ENCODE measurements at regions not wholly inside any gene's neighbourhood (a gene's known extent, or its start where the extent isn't known, plus 50 kb on each side); places are given as distances from the start of the nearest gene placed in this dataset.

- no peaks in the 10 kb centered on the region for H3K27me3 ChIP-seq (ENCODE audit: insufficient read depth, low read depth)
- no peaks in the 10 kb centered on the region for H3K4me1 ChIP-seq (ENCODE audit: low read depth, poor library complexity, severe bottlenecking)
- no peak overlapping the region for H3K9ac ChIP-seq
- H3K36me3 ChIP-seq (ENCODE audit: insufficient read depth), result no peaks in the 10 kb centered on the region
- H4K20me1 ChIP-seq (ENCODE audit: insufficient read depth), result no peaks in the 10 kb centered on the region
- no peak overlapping the region for H3K4me3 ChIP-seq (IDR thresholded peaks at IDR 0.05; ENCODE audit: insufficient read depth, low read depth, low read length)
- TF ChIP-seq, protein P1, sequence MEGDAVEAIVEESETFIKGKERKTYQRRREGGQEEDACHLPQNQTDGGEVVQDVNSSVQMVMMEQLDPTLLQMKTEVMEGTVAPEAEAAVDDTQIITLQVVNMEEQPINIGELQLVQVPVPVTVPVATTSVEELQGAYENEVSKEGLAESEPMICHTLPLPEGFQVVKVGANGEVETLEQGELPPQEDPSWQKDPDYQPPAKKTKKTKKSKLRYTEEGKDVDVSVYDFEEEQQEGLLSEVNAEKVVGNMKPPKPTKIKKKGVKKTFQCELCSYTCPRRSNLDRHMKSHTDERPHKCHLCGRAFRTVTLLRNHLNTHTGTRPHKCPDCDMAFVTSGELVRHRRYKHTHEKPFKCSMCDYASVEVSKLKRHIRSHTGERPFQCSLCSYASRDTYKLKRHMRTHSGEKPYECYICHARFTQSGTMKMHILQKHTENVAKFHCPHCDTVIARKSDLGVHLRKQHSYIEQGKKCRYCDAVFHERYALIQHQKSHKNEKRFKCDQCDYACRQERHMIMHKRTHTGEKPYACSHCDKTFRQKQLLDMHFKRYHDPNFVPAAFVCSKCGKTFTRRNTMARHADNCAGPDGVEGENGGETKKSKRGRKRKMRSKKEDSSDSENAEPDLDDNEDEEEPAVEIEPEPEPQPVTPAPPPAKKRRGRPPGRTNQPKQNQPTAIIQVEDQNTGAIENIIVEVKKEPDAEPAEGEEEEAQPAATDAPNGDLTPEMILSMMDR (conservative IDR thresholded peaks at IDR 0.05; ENCODE audit: low read depth, low read length), result no peak
- H3K4me2 ChIP-seq, result no peak overlapping the region
- H3K79me2 ChIP-seq (ENCODE audit: insufficient read depth, low read depth), result no peaks in the 10 kb centered on the region
- no peak overlapping the region for H3K27ac ChIP-seq
- H2AFZ ChIP-seq (ENCODE audit: low read depth), result no peak overlapping the region
Observed at GRCh38 chr1:213519098-213519497, 468.1 kb downstream of the RPS6KC1 start.

GRCh38 chr1:213521206-213521605, 466.6 kb upstream of the PROX1 start:
- TF ChIP-seq, protein P1 (conservative IDR thresholded peaks at IDR 0.05; ENCODE audit: low read depth, low read length), result no peak
- H2AFZ ChIP-seq (ENCODE audit: low read depth), result no peak overlapping the region

DNA sequence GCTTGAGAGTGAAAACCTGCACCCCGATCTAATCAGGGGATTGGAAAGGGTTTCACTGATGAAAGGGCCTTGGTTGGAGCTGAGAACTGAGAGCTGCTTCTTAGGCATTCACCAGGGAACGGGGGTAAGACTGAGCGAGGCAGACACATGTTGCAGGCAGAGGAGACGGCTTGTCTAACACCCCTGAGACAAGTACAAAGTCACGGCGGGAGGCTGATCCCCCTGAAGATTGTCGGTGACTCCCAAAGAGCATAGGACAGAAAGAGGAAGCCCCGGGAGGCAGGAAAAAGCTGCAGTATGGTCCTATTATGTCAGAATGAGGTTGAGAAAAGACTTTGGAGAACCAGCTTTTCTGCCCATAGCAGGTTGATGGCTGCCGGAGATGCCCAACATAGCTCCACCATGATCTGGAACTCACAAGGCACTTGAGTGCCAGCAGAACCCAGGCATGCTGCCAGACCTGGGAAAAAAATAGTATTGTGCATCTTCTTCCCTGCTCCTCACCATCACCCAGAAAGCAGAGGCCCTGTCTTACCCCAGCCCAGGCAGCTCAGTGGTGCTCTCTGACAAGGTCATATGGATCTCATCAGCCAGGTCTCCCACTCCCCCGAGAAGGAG, 463.9 kb upstream of the PROX1 start:
- H3K36me3 ChIP-seq (ENCODE audit: insufficient read depth), result no peaks in the 10 kb centered on the region
- no peaks in the 10 kb centered on the region for H3K79me2 ChIP-seq (ENCODE audit: insufficient read depth, low read depth)
- no peak overlapping the region for H3K27ac ChIP-seq
- no peaks in the 10 kb centered on the region for H3K4me1 ChIP-seq (ENCODE audit: low read depth, poor library complexity, severe bottlenecking)
- H3K9ac ChIP-seq, result no peak overlapping the region
- H3K4me3 ChIP-seq (IDR thresholded peaks at IDR 0.05; ENCODE audit: insufficient read depth, low read depth, low read length), result no peak overlapping the region
- no peak overlapping the region for H2AFZ ChIP-seq (ENCODE audit: low read depth)
- no peak overlapping the region for H3K4me2 ChIP-seq
- H4K20me1 ChIP-seq (ENCODE audit: insufficient read depth), result no peaks in the 10 kb centered on the region
- no peaks in the 10 kb centered on the region for H3K27me3 ChIP-seq (ENCODE audit: insufficient read depth, low read depth)
- TF ChIP-seq, protein P1 (conservative IDR thresholded peaks at IDR 0.05; ENCODE audit: low read depth, low read length), result no peak

More at GRCh38 chr1:213521206-213521605, 466.6 kb upstream of the PROX1 start:
- H3K4me3 ChIP-seq (IDR thresholded peaks at IDR 0.05; ENCODE audit: insufficient read depth, low read depth, low read length), result no peak overlapping the region
- no peaks in the 10 kb centered on the region for H3K27me3 ChIP-seq (ENCODE audit: insufficient read depth, low read depth)
- H3K27ac ChIP-seq, result no peak overlapping the region
- H3K4me2 ChIP-seq, result no peak overlapping the region
- no peaks in the 10 kb centered on the region for H3K79me2 ChIP-seq (ENCODE audit: insufficient read depth, low read depth)
- H4K20me1 ChIP-seq (ENCODE audit: insufficient read depth), result no peaks in the 10 kb centered on the region
- no peaks in the 10 kb centered on the region for H3K4me1 ChIP-seq (ENCODE audit: low read depth, poor library complexity, severe bottlenecking)
- H3K36me3 ChIP-seq (ENCODE audit: insufficient read depth), result no peaks in the 10 kb centered on the region
- no peak overlapping the region for H3K9ac ChIP-seq

DNA sequence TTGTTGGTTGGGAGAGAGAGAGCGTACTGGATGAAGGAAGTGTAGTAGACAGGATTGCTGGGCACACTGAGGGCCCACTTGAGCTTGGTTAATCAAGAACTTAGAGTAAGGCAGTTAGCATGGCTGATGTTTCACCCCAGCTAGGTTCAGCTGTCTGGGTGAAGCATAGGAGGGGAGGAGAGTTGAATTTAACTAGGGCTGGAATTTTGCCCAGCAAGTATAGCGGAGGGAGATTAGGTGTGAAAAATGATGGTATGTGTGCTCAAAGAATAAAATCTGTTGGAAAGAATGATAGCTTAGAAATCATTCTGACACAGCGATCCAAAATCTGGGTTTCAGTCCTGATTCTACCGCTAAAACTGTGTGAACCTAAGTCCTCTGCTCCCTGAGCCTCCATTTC, 461.5 kb upstream of the PROX1 start:
- TF ChIP-seq, protein P1 (conservative IDR thresholded peaks at IDR 0.05; ENCODE audit: low read depth, low read length), result no peak
- no peaks in the 10 kb centered on the region for H3K4me1 ChIP-seq (ENCODE audit: low read depth, poor library complexity, severe bottlenecking)
- no peaks in the 10 kb centered on the region for H3K27me3 ChIP-seq (ENCODE audit: insufficient read depth, low read depth)
- H3K27ac ChIP-seq, result no peak overlapping the region
- no peak overlapping the region for H2AFZ ChIP-seq (ENCODE audit: low read depth)
- no peaks in the 10 kb centered on the region for H3K79me2 ChIP-seq (ENCODE audit: insufficient read depth, low read depth)
- no peak overlapping the region for H3K4me2 ChIP-seq
- no peak overlapping the region for H3K4me3 ChIP-seq (IDR thresholded peaks at IDR 0.05; ENCODE audit: insufficient read depth, low read depth, low read length)
- H3K9ac ChIP-seq, result no peak overlapping the region
- no peaks in the 10 kb centered on the region for H4K20me1 ChIP-seq (ENCODE audit: insufficient read depth)
- H3K36me3 ChIP-seq (ENCODE audit: insufficient read depth), result no peaks in the 10 kb centered on the region

All from KMS-11 (cell line).